ENCODE measurements at regions not wholly inside any gene's neighbourhood (a gene's known extent, or its start where the extent isn't known, plus 50 kb on each side); places are given as distances from the start of the nearest gene placed in this dataset.

DNA sequence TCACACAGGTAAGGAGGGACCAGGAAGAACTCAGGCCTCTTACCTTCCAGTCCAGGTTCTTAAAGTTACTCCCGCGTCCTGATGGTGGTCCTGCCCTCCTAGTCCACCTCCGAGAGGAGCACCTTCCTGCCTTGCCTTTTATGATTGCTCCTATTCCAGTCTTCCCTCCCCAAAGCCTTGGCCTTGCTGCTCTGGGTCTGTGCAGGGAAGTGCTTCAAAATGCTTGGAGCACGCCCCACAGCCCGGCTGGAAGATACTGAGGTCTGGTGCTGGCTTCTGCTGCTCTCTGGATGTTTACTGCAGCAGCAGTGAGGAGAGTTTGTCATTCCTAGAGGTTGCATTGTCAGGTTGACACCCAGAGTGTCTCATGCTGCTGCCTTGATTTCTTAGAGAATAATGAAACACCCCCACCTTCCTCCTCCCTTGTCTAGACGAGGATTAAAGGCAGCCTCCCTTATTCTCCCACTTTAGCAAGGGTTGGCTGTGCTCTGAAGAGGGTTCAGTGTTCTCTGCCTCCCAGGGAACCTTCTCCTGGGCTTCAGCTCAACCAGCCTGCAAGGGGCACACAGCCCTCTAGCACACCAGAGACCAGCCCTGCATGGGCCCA is 142.2 kb upstream of the CACNA1E start:
- TF ChIP-seq ZNF624 (tag by site-specific recombination; IDR thresholded peaks at IDR 0.05) (no peak), ZNF558 (tag by site-specific recombination; IDR thresholded peaks at IDR 0.05) (no peak), CTCF (tag by site-specific recombination; IDR thresholded peaks at IDR 0.05) (no peak), ZBTB7A (tag by site-specific recombination; IDR thresholded peaks at IDR 0.05; ENCODE audit: low read depth) (no peak), ZSCAN18 (tag by site-specific recombination; IDR thresholded peaks at IDR 0.05) (no peak)
- TF ChIP-seq, protein P1, sequence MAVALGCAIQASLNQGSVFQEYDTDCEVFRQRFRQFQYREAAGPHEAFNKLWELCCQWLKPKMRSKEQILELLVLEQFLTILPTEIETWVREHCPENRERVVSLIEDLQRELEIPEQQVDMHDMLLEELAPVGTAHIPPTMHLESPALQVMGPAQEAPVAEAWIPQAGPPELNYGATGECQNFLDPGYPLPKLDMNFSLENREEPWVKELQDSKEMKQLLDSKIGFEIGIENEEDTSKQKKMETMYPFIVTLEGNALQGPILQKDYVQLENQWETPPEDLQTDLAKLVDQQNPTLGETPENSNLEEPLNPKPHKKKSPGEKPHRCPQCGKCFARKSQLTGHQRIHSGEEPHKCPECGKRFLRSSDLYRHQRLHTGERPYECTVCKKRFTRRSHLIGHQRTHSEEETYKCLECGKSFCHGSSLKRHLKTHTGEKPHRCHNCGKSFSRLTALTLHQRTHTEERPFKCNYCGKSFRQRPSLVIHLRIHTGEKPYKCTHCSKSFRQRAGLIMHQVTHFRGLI (tag by site-specific recombination; IDR thresholded peaks at IDR 0.05) = no peak
